GM12892 (cell line): ENCODE measurements at regions not wholly inside any gene's neighbourhood (a gene's known extent, or its start where the extent isn't known, plus 50 kb on each side); places are given as distances from the start of the nearest gene placed in this dataset.

ENCODE experiments used
- POLR2A ChIP-seq: IDR thresholded peaks from 2 replicates; pipeline ENCODE4 v1.6.1; 2011; ENCODE audit warnings: low read depth, low read length, control low read depth
- POLR2AphosphoS5 ChIP-seq: IDR thresholded peaks from 2 replicates; pipeline ENCODE4 v1.6.1; 2011; ENCODE audit warnings: low read depth, low read length, control low read depth
- TAF1 ChIP-seq: IDR thresholded peaks from 2 replicates; pipeline ENCODE4 v1.6.1; 2011; ENCODE audit warnings: low read depth, mild to moderate bottlenecking, control low read depth, low read length, borderline replicate concordance

- TF ChIP-seq POLR2AphosphoS5 (no peak), POLR2A (no peak), TAF1 (no peak)
These were observed 234.4 kb downstream of the SIM1 start for GRCh38 chr6:100230115-100230952.
